GM21825 (cell line): ENCODE measurements at regions not wholly inside any gene's neighbourhood (a gene's known extent, or its start where the extent isn't known, plus 50 kb on each side); places are given as distances from the start of the nearest gene placed in this dataset.
"Not testable (repeated sequence)": the region's sequence is repeated elsewhere in the genome, so short reads cannot be mapped to it uniquely, and the experiment has no call there.

Experiments
- ATAC-seq: cut with Tn5 transposase; IDR thresholded peaks from one replicate; pipeline ENCODE4 v1.9.1; 2021; ENCODE audit warnings: mild to moderate bottlenecking, moderate library complexity; ENCODE audit not compliant: unreplicated experiment

GRCh38 chr2:58634653-58635370, 393.7 kb upstream of the FANCL start:
- no peak for ATAC-seq

- ATAC-seq = no peak
Observed at GRCh38 chr2:58633613-58634365, 392.7 kb upstream of the FANCL start.

GRCh38 chr2:58631986-58632385, 390.9 kb upstream of the FANCL start:
- no peak for ATAC-seq

GRCh38 chr2:58629545-58630119, 388.5 kb upstream of the FANCL start:
- ATAC-seq = no peak

- ATAC-seq = no peak
Observed at GRCh38 chr2:58620896-58621295, 379.8 kb upstream of the FANCL start.

- ATAC-seq = no peak
Observed at GRCh38 chr2:58620093-58620492, 379.0 kb upstream of the FANCL start.

- no peak for ATAC-seq
Observed at GRCh38 chr2:58616961-58617360, 375.8 kb upstream of the FANCL start.

- no peak for ATAC-seq
Observed at GRCh38 chr2:58614219-58614618, 373.1 kb upstream of the FANCL start.

- no peak for ATAC-seq
Observed at GRCh38 chr2:58612973-58613372, 371.8 kb upstream of the FANCL start.

GRCh38 chr2:58609326-58609725, 368.2 kb upstream of the FANCL start:
- ATAC-seq = no peak

GRCh38 chr2:58608146-58608545, 367.0 kb upstream of the FANCL start:
- no peak for ATAC-seq

GRCh38 chr2:58607448-58607847, 366.3 kb upstream of the FANCL start:
- no peak for ATAC-seq

GRCh38 chr2:58606799-58607198, 365.7 kb upstream of the FANCL start:
- no peak for ATAC-seq

GRCh38 chr2:58604096-58604495, 363.0 kb upstream of the FANCL start:
- no peak for ATAC-seq

- no peak for ATAC-seq
Observed at GRCh38 chr2:58601017-58601416, 359.9 kb upstream of the FANCL start.

GRCh38 chr2:58598171-58598570, 357.0 kb upstream of the FANCL start:
- no peak for ATAC-seq

- ATAC-seq = no peak
Observed at GRCh38 chr2:58595714-58596113, 354.6 kb upstream of the FANCL start.

GRCh38 chr2:58594762-58595161, 353.6 kb upstream of the FANCL start:
- ATAC-seq = no peak

GRCh38 chr2:58594175-58594574, 353.1 kb upstream of the FANCL start:
- no peak for ATAC-seq

- not testable (repeated sequence) for ATAC-seq
Observed at GRCh38 chr2:58586178-58586577, 345.1 kb upstream of the FANCL start.

- ATAC-seq = no peak
Observed at GRCh38 chr2:58585233-58585632, 344.1 kb upstream of the FANCL start.

GRCh38 chr2:58584606-58585118, 343.5 kb upstream of the FANCL start:
- ATAC-seq = no peak
